ENCODE measurements at regions not wholly inside any gene's neighbourhood (a gene's known extent, or its start where the extent isn't known, plus 50 kb on each side); places are given as distances from the start of the nearest gene placed in this dataset.

- DNase-seq = no peak
These were observed 740.1 kb upstream of the GRM7 start for GRCh38 chr3:6120786-6121185.

- DNase-seq = no peak
These were observed 736.0 kb upstream of the GRM7 start for GRCh38 chr3:6124875-6125274.

GRCh38 chr3:6125520-6125919, 735.4 kb upstream of the GRM7 start:
- no peak for DNase-seq

- DNase-seq = no peak
These were observed 728.1 kb upstream of the GRM7 start for GRCh38 chr3:6132684-6133432.

- no peak for DNase-seq
These were observed 718.2 kb upstream of the GRM7 start for GRCh38 chr3:6142707-6143106.

- no peak for DNase-seq
These were observed 713.0 kb upstream of the GRM7 start for GRCh38 chr3:6147883-6148282.

GRCh38 chr3:6155650-6156338, 705.1 kb upstream of the GRM7 start:
- no peak for DNase-seq

- no peak for DNase-seq
These were observed 695.0 kb upstream of the GRM7 start for GRCh38 chr3:6165951-6166350.

- no peak for DNase-seq
These were observed 692.7 kb upstream of the GRM7 start for GRCh38 chr3:6168256-6168655.

- DNase-seq = no peak
These were observed 687.9 kb upstream of the GRM7 start for GRCh38 chr3:6172871-6173642.

- DNase-seq = no peak
These were observed 683.5 kb upstream of the GRM7 start for GRCh38 chr3:6177417-6177816.

GRCh38 chr3:6179761-6180160, 681.2 kb upstream of the GRM7 start:
- no peak for DNase-seq

- DNase-seq = no peak
These were observed 680.7 kb upstream of the GRM7 start for GRCh38 chr3:6180171-6180570.

- no peak for DNase-seq
These were observed 678.4 kb upstream of the GRM7 start for GRCh38 chr3:6182476-6182875.

GRCh38 chr3:6182909-6183308, 678.0 kb upstream of the GRM7 start:
- no peak for DNase-seq

GRCh38 chr3:6189384-6189783, 671.5 kb upstream of the GRM7 start:
- DNase-seq = no peak

GRCh38 chr3:6204891-6205290, 656.0 kb upstream of the GRM7 start:
- DNase-seq = no peak

GRCh38 chr3:6216135-6217026, 644.5 kb upstream of the GRM7 start:
- DNase-seq = no peak

GRCh38 chr3:6220447-6220846, 640.5 kb upstream of the GRM7 start:
- DNase-seq = no peak

- no peak for DNase-seq
These were observed 638.8 kb upstream of the GRM7 start for GRCh38 chr3:6222069-6222468.

- DNase-seq = no peak
These were observed 637.3 kb upstream of the GRM7 start for GRCh38 chr3:6223572-6223971.

GRCh38 chr3:6228958-6229683, 631.8 kb upstream of the GRM7 start:
- DNase-seq = no peak
